ENCODE measurements at regions not wholly inside any gene's neighbourhood (a gene's known extent, or its start where the extent isn't known, plus 50 kb on each side); places are given as distances from the start of the nearest gene placed in this dataset.

DNA sequence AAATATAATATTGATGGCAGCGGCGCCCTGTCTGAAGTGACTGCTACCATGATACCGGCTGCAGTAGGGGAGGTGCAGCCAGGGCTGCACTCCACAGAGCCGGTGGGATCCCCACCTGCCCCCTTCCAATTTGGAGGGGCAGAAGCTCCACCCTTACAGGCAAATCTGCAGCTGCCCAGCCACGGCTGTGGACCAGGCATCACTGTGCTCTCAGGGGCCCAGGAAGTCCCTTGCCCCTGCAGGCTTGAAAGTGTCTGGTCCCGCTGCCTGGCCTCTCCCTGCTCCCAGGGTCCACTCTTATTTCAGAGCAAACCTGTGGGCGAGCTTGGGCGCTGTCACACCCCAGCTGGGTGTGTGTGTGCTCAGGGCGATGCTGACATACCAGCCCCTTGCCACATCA, 172.7 kb upstream of the SMIM30 start:
- Histone ChIP-seq H3K27me3 (ENCODE audit: insufficient read depth, low read length, poor library complexity, severe bottlenecking) (no peaks in the 10 kb centered on the region), H3K9me2 (replicated peaks; ENCODE audit: low read depth, low read length) (no peaks in the 10 kb centered on the region), H3K36me3 (ENCODE audit: insufficient read depth, low read length) (no peaks in the 10 kb centered on the region), H3K4me1 (ENCODE audit: insufficient read depth, low read length, poor library complexity, severe bottlenecking) (no peaks in the 10 kb centered on the region), H4K20me1 (ENCODE audit: insufficient read depth, low read length, poor library complexity, severe bottlenecking) (no peaks in the 10 kb centered on the region), H3K79me2 (ENCODE audit: insufficient read depth, low read length) (no peaks in the 10 kb centered on the region), H3K9me3 (ENCODE audit: insufficient read depth, low read depth, low read length) (no peaks in the 10 kb centered on the region), H2AFZ (ENCODE audit: low read length) (no peak overlapping the region), H3F3A (ENCODE audit: low read depth) (no peaks in the 10 kb centered on the region), H3K4me3 (ENCODE audit: low read length, poor library complexity, severe bottlenecking) (no peak overlapping the region), H3K4me2 (ENCODE audit: low read depth, low read length, poor library complexity, severe bottlenecking) (no peak overlapping the region), H3K9ac (ENCODE audit: low read depth, low read length, poor library complexity, severe bottlenecking) (no peak overlapping the region)
- TF ChIP-seq, protein P1, sequence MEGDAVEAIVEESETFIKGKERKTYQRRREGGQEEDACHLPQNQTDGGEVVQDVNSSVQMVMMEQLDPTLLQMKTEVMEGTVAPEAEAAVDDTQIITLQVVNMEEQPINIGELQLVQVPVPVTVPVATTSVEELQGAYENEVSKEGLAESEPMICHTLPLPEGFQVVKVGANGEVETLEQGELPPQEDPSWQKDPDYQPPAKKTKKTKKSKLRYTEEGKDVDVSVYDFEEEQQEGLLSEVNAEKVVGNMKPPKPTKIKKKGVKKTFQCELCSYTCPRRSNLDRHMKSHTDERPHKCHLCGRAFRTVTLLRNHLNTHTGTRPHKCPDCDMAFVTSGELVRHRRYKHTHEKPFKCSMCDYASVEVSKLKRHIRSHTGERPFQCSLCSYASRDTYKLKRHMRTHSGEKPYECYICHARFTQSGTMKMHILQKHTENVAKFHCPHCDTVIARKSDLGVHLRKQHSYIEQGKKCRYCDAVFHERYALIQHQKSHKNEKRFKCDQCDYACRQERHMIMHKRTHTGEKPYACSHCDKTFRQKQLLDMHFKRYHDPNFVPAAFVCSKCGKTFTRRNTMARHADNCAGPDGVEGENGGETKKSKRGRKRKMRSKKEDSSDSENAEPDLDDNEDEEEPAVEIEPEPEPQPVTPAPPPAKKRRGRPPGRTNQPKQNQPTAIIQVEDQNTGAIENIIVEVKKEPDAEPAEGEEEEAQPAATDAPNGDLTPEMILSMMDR (conservative IDR thresholded peaks at IDR 0.05; ENCODE audit: low read length): no peak
- TF ChIP-seq EZH2phosphoT487 (IDR thresholded peaks at IDR 0.05; ENCODE audit: borderline replicate concordance): no peak

DNA sequence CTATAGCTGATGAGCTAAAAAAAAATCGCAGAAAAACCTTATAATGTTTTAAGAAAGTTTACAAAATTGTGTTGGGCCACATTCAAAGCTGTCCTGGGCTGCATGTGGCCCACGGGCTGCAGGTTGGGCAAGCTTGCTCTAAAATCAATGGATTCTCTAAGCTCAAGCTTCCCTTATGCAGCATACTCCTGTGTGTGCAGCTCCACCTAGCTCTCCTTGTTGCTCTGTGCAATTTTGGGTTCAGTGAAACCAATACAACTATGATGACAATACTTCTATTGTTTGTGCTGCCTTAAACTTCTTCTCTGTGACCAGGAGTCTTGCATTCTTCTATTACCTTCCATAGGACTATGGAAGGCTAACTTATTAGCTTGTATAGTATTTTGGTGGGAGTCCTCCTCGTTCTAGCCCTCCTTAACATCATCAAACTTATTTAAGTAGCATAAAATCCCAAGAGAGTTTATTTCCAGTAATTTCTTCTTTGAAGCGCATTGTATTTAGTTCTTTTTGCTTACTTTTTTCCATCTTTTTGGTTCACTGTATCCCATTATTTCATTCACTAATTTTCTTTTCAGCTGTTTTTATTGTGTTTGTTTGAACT, 170.9 kb upstream of the SMIM30 start:
- no peaks in the 10 kb centered on the region for H3F3A ChIP-seq (ENCODE audit: low read depth)
- no peak overlapping the region for H3K4me2 ChIP-seq (ENCODE audit: low read depth, low read length, poor library complexity, severe bottlenecking)

DNA sequence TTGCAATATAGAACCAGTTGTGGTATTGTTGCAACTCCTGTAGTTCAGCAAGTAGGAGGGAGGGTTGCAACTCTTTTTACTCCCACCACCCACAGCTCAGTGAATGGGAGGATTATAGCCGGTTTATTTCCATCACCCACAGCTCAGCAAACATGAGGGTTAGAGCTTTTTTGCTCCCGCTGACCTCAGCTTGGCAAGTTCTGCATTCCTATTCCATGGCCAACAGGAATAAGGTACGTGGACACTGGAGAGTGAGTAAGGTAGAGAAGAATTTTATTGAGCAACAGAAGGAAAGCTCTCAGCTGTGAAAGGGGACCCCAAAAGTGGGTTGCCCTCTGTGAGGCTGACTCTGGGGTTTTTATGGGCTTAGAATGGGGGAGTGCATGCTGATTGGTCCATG, 167.1 kb upstream of the SMIM30 start:
- Histone ChIP-seq H3K4me2 (ENCODE audit: low read depth, low read length, poor library complexity, severe bottlenecking) (no peak overlapping the region), H2AFZ (ENCODE audit: low read length) (no peak overlapping the region), H3K4me3 (ENCODE audit: low read length, poor library complexity, severe bottlenecking) (no peak overlapping the region), H3K36me3 (ENCODE audit: insufficient read depth, low read length) (no peaks in the 10 kb centered on the region), H3K9me2 (replicated peaks; ENCODE audit: low read depth, low read length) (no peaks in the 10 kb centered on the region), H3K9ac (ENCODE audit: low read depth, low read length, poor library complexity, severe bottlenecking) (no peak overlapping the region), H3K27me3 (ENCODE audit: insufficient read depth, low read length, poor library complexity, severe bottlenecking) (no peaks in the 10 kb centered on the region), H3K4me1 (ENCODE audit: insufficient read depth, low read length, poor library complexity, severe bottlenecking) (no peaks in the 10 kb centered on the region), H4K20me1 (ENCODE audit: insufficient read depth, low read length, poor library complexity, severe bottlenecking) (no peaks in the 10 kb centered on the region), H3K79me2 (ENCODE audit: insufficient read depth, low read length) (no peaks in the 10 kb centered on the region), H3F3A (ENCODE audit: low read depth) (no peaks in the 10 kb centered on the region), H3K9me3 (ENCODE audit: insufficient read depth, low read depth, low read length) (no peaks in the 10 kb centered on the region)
- TF ChIP-seq EZH2phosphoT487 (IDR thresholded peaks at IDR 0.05; ENCODE audit: borderline replicate concordance): no peak
- TF ChIP-seq, protein P1 (conservative IDR thresholded peaks at IDR 0.05; ENCODE audit: low read length): no peak

More for the DNA sequence above, 170.9 kb upstream of the SMIM30 start:
- no peaks in the 10 kb centered on the region for H3K9me3 ChIP-seq (ENCODE audit: insufficient read depth, low read depth, low read length)
- H2AFZ ChIP-seq (ENCODE audit: low read length): no peak overlapping the region
- TF ChIP-seq, protein P1 (conservative IDR thresholded peaks at IDR 0.05; ENCODE audit: low read length): peak; percentile 61
- TF ChIP-seq EZH2phosphoT487 (IDR thresholded peaks at IDR 0.05; ENCODE audit: borderline replicate concordance): no peak
- H3K36me3 ChIP-seq (ENCODE audit: insufficient read depth, low read length): no peaks in the 10 kb centered on the region
- no peak overlapping the region for H3K4me3 ChIP-seq (ENCODE audit: low read length, poor library complexity, severe bottlenecking)
- H3K79me2 ChIP-seq (ENCODE audit: insufficient read depth, low read length): no peaks in the 10 kb centered on the region
- no peaks in the 10 kb centered on the region for H3K4me1 ChIP-seq (ENCODE audit: insufficient read depth, low read length, poor library complexity, severe bottlenecking)
- H3K9ac ChIP-seq (ENCODE audit: low read depth, low read length, poor library complexity, severe bottlenecking): no peak overlapping the region
- no peaks in the 10 kb centered on the region for H3K27me3 ChIP-seq (ENCODE audit: insufficient read depth, low read length, poor library complexity, severe bottlenecking)
- no peaks in the 10 kb centered on the region for H3K9me2 ChIP-seq (replicated peaks; ENCODE audit: low read depth, low read length)
- no peaks in the 10 kb centered on the region for H4K20me1 ChIP-seq (ENCODE audit: insufficient read depth, low read length, poor library complexity, severe bottlenecking)
